ENCODE measurements at regions not wholly inside any gene's neighbourhood (a gene's known extent, or its start where the extent isn't known, plus 50 kb on each side); places are given as distances from the start of the nearest gene placed in this dataset.

DNA sequence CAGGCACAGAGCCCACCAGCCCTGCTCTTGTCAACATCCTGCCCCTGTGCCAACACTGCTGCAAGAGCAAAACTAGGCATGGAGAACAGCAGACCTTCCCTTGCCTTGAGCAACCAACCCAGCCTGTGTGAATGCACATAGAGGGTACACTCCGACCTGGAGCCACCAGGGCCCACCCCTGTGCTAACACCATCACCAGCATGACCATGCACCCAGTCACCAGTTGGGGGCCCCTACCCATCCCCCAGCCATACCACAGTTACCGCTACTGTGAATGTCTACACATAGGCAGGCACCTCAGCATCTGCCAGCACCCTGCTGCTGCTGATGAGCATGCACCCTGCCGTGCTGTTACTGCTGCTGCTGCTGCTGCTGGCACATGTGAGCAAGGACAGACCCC, 301.9 kb upstream of the ST6GAL2 start:
- TF ChIP-seq, protein P1, sequence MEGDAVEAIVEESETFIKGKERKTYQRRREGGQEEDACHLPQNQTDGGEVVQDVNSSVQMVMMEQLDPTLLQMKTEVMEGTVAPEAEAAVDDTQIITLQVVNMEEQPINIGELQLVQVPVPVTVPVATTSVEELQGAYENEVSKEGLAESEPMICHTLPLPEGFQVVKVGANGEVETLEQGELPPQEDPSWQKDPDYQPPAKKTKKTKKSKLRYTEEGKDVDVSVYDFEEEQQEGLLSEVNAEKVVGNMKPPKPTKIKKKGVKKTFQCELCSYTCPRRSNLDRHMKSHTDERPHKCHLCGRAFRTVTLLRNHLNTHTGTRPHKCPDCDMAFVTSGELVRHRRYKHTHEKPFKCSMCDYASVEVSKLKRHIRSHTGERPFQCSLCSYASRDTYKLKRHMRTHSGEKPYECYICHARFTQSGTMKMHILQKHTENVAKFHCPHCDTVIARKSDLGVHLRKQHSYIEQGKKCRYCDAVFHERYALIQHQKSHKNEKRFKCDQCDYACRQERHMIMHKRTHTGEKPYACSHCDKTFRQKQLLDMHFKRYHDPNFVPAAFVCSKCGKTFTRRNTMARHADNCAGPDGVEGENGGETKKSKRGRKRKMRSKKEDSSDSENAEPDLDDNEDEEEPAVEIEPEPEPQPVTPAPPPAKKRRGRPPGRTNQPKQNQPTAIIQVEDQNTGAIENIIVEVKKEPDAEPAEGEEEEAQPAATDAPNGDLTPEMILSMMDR (IDR thresholded peaks at IDR 0.05; ENCODE audit: borderline replicate concordance, insufficient read depth, low read depth, low read length): no peak

DNA sequence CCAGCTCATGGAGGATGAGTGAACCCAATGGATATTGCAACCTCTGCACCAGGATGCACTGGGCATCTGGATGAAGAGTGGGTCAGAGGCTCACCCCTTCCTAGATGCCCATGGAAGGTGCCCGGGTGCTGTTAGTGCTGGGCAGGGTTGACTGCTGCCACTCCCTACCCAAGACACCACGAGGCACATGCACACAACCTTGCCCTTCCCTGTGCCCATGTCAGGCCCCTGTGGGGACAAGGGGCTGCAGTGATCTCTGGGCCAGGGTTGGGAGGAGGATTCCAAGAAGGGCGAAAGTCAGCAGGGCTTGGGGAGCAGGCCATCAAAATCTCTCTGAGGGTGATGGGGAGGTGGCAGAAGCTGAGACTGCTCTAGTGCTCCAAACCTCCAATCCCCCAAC, 309.7 kb upstream of the ST6GAL2 start:
- TF ChIP-seq, protein P1 (IDR thresholded peaks at IDR 0.05; ENCODE audit: borderline replicate concordance, insufficient read depth, low read depth, low read length): no peak
- H3K4me3 ChIP-seq (ENCODE audit: low read depth, low read length): no peak overlapping the region

More for the DNA sequence above, 301.9 kb upstream of the ST6GAL2 start:
- H3K4me3 ChIP-seq (ENCODE audit: low read depth, low read length): no peak overlapping the region

DNA sequence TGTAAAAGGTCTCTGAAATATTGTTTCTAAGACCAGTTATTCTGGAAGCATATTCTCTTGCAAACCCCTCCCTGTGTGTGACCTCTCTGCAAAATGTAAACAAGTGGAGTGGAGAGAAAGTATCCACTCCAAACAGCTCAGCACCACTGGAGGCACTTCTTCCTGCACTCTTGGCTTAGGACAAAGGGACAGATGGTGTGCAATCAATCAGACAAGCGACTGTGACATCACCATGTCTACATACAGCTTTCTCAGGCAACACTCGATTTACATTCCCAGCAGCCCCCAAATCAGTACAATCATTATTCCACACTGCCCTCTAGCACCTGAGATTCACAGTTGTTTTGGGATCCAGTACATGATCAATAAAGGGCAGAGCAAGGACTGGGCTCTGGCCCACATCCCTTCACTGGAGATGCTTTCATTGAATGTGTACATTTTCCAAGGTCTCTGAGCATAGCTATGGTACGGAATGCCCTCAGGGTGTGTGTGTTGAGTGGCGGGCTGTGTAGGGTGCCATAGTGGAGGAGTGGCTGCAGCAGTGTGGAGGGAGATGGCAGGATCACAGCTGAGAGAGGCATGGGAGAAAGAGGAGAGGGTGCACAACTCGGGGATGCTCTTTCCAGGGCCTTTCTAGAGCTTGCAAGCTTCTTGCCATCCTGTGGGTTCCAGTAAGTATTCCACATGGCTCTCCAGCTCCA, 311.8 kb upstream of the ST6GAL2 start:
- TF ChIP-seq, protein P1 (IDR thresholded peaks at IDR 0.05; ENCODE audit: borderline replicate concordance, insufficient read depth, low read depth, low read length): no peak
- H3K4me3 ChIP-seq (ENCODE audit: low read depth, low read length): no peak overlapping the region

DNA sequence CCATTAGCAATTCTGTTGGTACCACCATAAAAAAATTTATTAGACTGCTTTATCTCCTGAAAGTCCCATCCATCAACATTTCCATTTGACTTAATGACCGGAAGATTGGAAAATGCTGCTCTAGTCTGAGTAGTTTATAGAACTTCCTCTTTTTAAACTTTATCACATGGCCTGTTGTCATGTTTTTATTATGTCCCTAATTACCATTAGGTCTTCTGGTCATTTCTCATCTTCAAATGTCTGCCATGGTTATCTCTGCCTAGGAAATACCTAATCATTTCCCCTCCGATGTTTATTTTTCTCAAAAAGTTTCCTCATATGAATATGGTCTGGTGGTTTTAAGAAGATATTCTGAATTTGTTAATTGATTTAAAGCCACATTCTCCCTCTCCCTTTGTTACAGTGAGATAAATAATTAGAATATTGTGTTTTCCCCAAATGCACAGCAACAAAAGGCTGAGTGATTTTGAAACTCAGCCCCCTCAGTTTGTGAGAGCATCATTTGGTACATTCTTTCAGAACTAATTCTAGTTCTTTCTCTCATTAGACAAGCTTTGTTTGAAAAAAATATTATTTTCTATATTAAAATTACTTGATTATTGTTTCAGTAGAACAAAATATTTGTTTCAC, 317.1 kb upstream of the ST6GAL2 start:
- H3K4me3 ChIP-seq (ENCODE audit: low read depth, low read length): no peak overlapping the region
- TF ChIP-seq, protein P1 (IDR thresholded peaks at IDR 0.05; ENCODE audit: borderline replicate concordance, insufficient read depth, low read depth, low read length): no peak

DNA sequence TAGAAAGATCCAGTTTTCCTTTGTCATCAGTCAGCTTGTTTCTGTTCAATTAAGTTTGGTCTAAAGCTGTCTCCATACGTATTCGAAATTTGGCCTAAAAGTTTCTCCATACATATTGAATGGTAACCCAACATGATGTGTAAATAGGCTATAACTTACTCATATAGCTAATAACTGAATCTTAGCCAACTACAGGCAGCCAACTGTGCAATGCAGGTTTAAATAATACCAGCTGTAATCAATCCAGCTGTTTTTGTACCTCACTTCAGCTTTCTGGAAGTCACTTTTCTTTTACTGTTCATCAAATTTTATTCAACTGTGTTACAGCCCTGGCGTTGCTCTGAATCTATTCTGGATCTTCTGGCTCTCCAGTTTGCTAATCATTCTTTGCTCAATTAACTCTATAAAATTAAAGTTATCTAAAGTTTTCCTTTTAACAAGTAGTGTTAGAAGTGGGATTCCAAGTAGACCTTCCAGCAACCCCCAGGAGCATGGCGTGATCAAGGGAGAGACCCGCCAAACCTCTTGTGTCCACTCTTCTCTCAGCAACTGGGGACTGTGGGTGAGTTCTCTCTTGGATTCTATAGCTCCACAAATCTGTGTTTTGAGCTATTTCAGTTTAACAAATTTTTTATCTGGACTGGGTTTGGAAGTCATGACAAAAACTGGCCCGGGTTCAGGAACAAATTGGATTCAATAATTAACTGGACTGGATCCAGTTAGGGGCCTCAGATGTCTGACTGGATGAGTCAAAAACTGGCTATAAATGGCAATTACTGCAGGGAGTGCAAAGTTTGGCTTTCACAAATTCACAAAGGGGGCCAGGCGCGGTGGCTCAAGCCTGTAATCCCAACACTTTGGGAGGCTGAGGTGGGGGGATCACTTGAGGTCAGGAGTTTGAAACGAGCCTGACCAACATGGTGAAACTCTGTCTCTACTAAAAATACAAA, 329.7 kb upstream of the ST6GAL2 start:
- TF ChIP-seq, protein P1 (IDR thresholded peaks at IDR 0.05; ENCODE audit: borderline replicate concordance, insufficient read depth, low read depth, low read length): no peak
- H3K4me3 ChIP-seq (ENCODE audit: low read depth, low read length): no peak overlapping the region

DNA sequence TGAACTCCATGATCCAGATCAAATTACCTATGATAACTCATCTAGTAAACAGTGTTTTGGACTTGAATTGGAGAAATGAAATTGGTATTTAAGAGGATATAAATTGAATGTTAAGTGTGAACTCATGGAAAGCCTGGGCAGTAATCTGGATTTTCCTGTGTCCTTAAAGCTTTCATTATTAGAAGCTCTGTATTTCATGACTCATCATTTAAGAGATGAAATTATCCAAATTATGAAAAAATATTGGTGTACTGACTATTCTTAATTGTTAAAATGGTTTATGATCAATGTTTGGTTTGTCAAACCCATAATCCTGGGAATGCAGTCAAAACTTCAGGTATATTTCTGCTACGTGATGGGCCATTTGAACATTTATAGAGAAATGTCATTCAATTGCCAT, 332.2 kb upstream of the ST6GAL2 start:
- no peak overlapping the region for H3K4me3 ChIP-seq (ENCODE audit: low read depth, low read length)
- TF ChIP-seq, protein P1 (IDR thresholded peaks at IDR 0.05; ENCODE audit: borderline replicate concordance, insufficient read depth, low read depth, low read length): no peak

Data from GM12875 (cell line).